ENCODE measurements at regions not wholly inside any gene's neighbourhood (a gene's known extent, or its start where the extent isn't known, plus 50 kb on each side); places are given as distances from the start of the nearest gene placed in this dataset.

- no peak for DNase-seq
These were observed 299.6 kb upstream of the NFE2L3 start for GRCh38 chr7:25852211-25852938.

- no peak for DNase-seq
These were observed 299.1 kb upstream of the NFE2L3 start for GRCh38 chr7:25852939-25853271.

- DNase-seq: no peak
These were observed 298.7 kb upstream of the NFE2L3 start for GRCh38 chr7:25853314-25853713.

GRCh38 chr7:25854059-25854458 lies 297.9 kb upstream of the NFE2L3 start:
- no peak for DNase-seq

- DNase-seq: no peak
These were observed 297.1 kb upstream of the NFE2L3 start for GRCh38 chr7:25854608-25855497.

- DNase-seq: no peak
These were observed 295.9 kb upstream of the NFE2L3 start for GRCh38 chr7:25855854-25856782.

- no peak for DNase-seq
These were observed 294.5 kb upstream of the NFE2L3 start for GRCh38 chr7:25857376-25858067.

GRCh38 chr7:25858200-25858524 lies 293.8 kb upstream of the NFE2L3 start:
- DNase-seq: no peak

- DNase-seq: no peak
These were observed 293.2 kb upstream of the NFE2L3 start for GRCh38 chr7:25858525-25859411.

- no peak for DNase-seq
These were observed 292.4 kb upstream of the NFE2L3 start for GRCh38 chr7:25859412-25860274.

- DNase-seq: no peak
These were observed 291.5 kb upstream of the NFE2L3 start for GRCh38 chr7:25860275-25861163.

- DNase-seq: no peak
These were observed 290.9 kb upstream of the NFE2L3 start for GRCh38 chr7:25861164-25861496.

GRCh38 chr7:25861601-25862260 lies 290.3 kb upstream of the NFE2L3 start:
- DNase-seq: no peak

- DNase-seq: no peak
These were observed 289.6 kb upstream of the NFE2L3 start for GRCh38 chr7:25862261-25863004.

- no peak for DNase-seq
These were observed 288.8 kb upstream of the NFE2L3 start for GRCh38 chr7:25863005-25863728.

GRCh38 chr7:25863729-25864110 lies 288.3 kb upstream of the NFE2L3 start:
- no peak for DNase-seq

GRCh38 chr7:25864511-25864910 lies 287.5 kb upstream of the NFE2L3 start:
- DNase-seq: no peak
